PC-9 (cell line): ENCODE measurements at regions not wholly inside any gene's neighbourhood (a gene's known extent, or its start where the extent isn't known, plus 50 kb on each side); places are given as distances from the start of the nearest gene placed in this dataset.

Experiments used
- BruUV-seq: library from RNA; stranded (reverse); fragments of 400-500 nt; replicated peaks from 2 replicates; lab custom pipeline; 2021; lab: Mats Ljungman, UMichigan
- CTCF ChIA-PET: fragments of 300-600 bp; sonication (Branson Sonifier 250); formaldehyde crosslinking; loops from one replicate; lab custom pipeline; 2022; ENCODE audit warnings: antibody characterized with exemption; lab: Charles Lee
- POLR2A ChIA-PET: fragments of 300-600 bp; sonication (Branson Sonifier 250); formaldehyde crosslinking; loops from one replicate; lab custom pipeline; 2022; ENCODE audit warnings: antibody characterized with exemption; ENCODE audit not compliant: unreplicated experiment; lab: Charles Lee
- DNase-seq, 2 experiments: peaks; one replicate each; pipeline versions ENCODE4 v3.0.0 to v3.0.0-alpha.2; 2015 to 2022; ENCODE audit warnings: mixed read lengths in 1 of 2
- H2AFZ ChIP-seq: fragments of 200-600 bp; sonication (generic); 2 replicates; pipeline ENCODE4 v1.8.1; 2017; ENCODE audit warnings: antibody characterized with exemption
- H3F3A ChIP-seq: fragments of 200-600 bp; sonication (generic); 2 replicates; pipeline ENCODE4 v1.8.1; 2017; ENCODE audit warnings: antibody characterized with exemption, mild to moderate bottlenecking, low read depth; ENCODE audit not compliant: insufficient read depth
- H3K27ac ChIP-seq: fragments of 200-600 bp; sonication (generic); 2 replicates; pipeline ENCODE4 v1.6.1; 2016; ENCODE audit warnings: mixed run types
- H3K27me3 ChIP-seq: fragments of 200-600 bp; sonication (generic); 2 replicates; pipeline ENCODE4 v1.6.1; 2016; ENCODE audit warnings: low read depth, mixed run types; ENCODE audit not compliant: insufficient read depth
- H3K36me3 ChIP-seq: fragments of 200-600 bp; sonication (generic); 2 replicates; pipeline ENCODE4 v1.6.1; 2016; ENCODE audit warnings: low read depth, mixed run types
- H3K4me1 ChIP-seq: fragments of 200-600 bp; sonication (generic); replicated peaks from 2 replicates; pipeline ENCODE4 v1.6.1; 2016; ENCODE audit warnings: mixed run types; ENCODE audit not compliant: insufficient read depth
- H3K4me2 ChIP-seq: fragments of 200-600 bp; sonication (generic); 2 replicates; pipeline ENCODE4 v1.6.1; 2017; ENCODE audit warnings: mixed run types
- H3K4me3 ChIP-seq: fragments of 200-600 bp; sonication (generic); 2 replicates; pipeline ENCODE4 v1.6.1; 2016; ENCODE audit warnings: mixed run types
- H3K79me2 ChIP-seq: fragments of 200-600 bp; sonication (generic); 2 replicates; pipeline ENCODE4 v1.6.1; 2017; ENCODE audit warnings: low read depth, mixed run types
- H3K9me2 ChIP-seq: fragments of 200-600 bp; sonication (generic); 2 replicates; pipeline ENCODE4 v1.8.1; 2017; ENCODE audit warnings: mild to moderate bottlenecking; ENCODE audit not compliant: insufficient read depth
- H3K9me3 ChIP-seq: fragments of 200-600 bp; sonication (generic); 2 replicates; pipeline ENCODE4 v1.8.1; 2016; ENCODE audit warnings: low read depth; ENCODE audit not compliant: insufficient read depth
- H4K20me1 ChIP-seq: fragments of 200-600 bp; sonication (generic); 2 replicates; pipeline ENCODE4 v1.8.1; 2017; ENCODE audit not compliant: insufficient read depth
- CTCF ChIP-seq: fragments of 200-600 bp; sonication (generic); conservative IDR thresholded peaks from 2 replicates; pipeline ENCODE4 v1.6.1; 2017; ENCODE audit warnings: mixed run types, antibody characterized with exemption, mild to moderate bottlenecking, moderate library complexity
- EZH2 ChIP-seq: fragments of 200-600 bp; sonication (generic); IDR thresholded peaks from 2 replicates; pipeline ENCODE4 v1.8.0; 2017; ENCODE audit warnings: antibody characterized with exemption, low read depth
- intact Hi-C: fragments of 100-400 bp; cut with micrococcal nuclease; formaldehyde crosslinking; loops from one replicate; pipeline ENCODE4 v1.10.0; 2022; ENCODE audit not compliant: unreplicated experiment

GRCh38 chr13:40080676-40081075, 425.2 kb downstream of the COG6 start:
- H3K79me2 ChIP-seq, result no peaks in the 10 kb centered on the region
- H3K4me2 ChIP-seq, result no peak overlapping the region
- CTCF ChIA-PET, result no interaction called here
- no peak for DNase-seq
- H3K4me3 ChIP-seq, result no peak overlapping the region
- H4K20me1 ChIP-seq, result no peaks in the 10 kb centered on the region
- H3F3A ChIP-seq, result no peaks in the 10 kb centered on the region
- no peaks in the 10 kb centered on the region for H3K4me1 ChIP-seq
- H3K9me3 ChIP-seq, result no peaks in the 10 kb centered on the region
- no TSS peak for BruUV-seq
- H2AFZ ChIP-seq, result no peak overlapping the region
- no peaks in the 10 kb centered on the region for H3K27me3 ChIP-seq
- TF ChIP-seq EZH2, result no peak
- no peak for TF ChIP-seq CTCF
- H3K9me2 ChIP-seq, result no peaks in the 10 kb centered on the region
- H3K27ac ChIP-seq, result no peak overlapping the region
- H3K36me3 ChIP-seq, result no peaks in the 10 kb centered on the region
- intact Hi-C loops, result no loop called here
- POLR2A ChIA-PET, result no interaction called here

- BruUV-seq, result no TSS peak
- Histone ChIP-seq H3F3A (no peaks in the 10 kb centered on the region), H3K79me2 (no peaks in the 10 kb centered on the region), H2AFZ (no peak overlapping the region), H3K4me2 (no peak overlapping the region), H4K20me1 (no peaks in the 10 kb centered on the region), H3K27me3 (no peaks in the 10 kb centered on the region), H3K9me2 (no peaks in the 10 kb centered on the region), H3K27ac (no peak overlapping the region), H3K4me3 (no peak overlapping the region), H3K4me1 (no peaks in the 10 kb centered on the region), H3K36me3 (no peaks in the 10 kb centered on the region), H3K9me3 (no peaks in the 10 kb centered on the region)
- TF ChIP-seq EZH2, result no peak
- no peak for TF ChIP-seq CTCF
- POLR2A ChIA-PET, result no interaction called here
- CTCF ChIA-PET, result no interaction called here
- intact Hi-C loops, result no loop called here
- no peak for DNase-seq
Observed at GRCh38 chr13:40082639-40083038, 427.2 kb downstream of the COG6 start.

GRCh38 chr13:40083841-40084240, 428.4 kb downstream of the COG6 start:
- intact Hi-C loops, result no loop called here
- Histone ChIP-seq H3K4me2 (no peak overlapping the region), H3K9me3 (no peaks in the 10 kb centered on the region), H3F3A (no peaks in the 10 kb centered on the region), H3K27me3 (no peaks in the 10 kb centered on the region), H3K9me2 (no peaks in the 10 kb centered on the region), H4K20me1 (no peaks in the 10 kb centered on the region), H3K27ac (no peak overlapping the region), H2AFZ (no peak overlapping the region), H3K36me3 (no peaks in the 10 kb centered on the region), H3K4me3 (no peak overlapping the region), H3K79me2 (no peaks in the 10 kb centered on the region), H3K4me1 (no peaks in the 10 kb centered on the region)
- ChIA-PET CTCF (interaction anchor here (0.6 kb wide), 2 partner anchors 324 to 556 kb away, joined by 3 to 7 read pairs; no protein-coding TSS in a partner anchor), POLR2A (no interaction called here)
- DNase-seq, result no peak
- BruUV-seq, result no TSS peak
- no peak for TF ChIP-seq CTCF
- no peak for TF ChIP-seq EZH2
